PC-9 (cell line): ENCODE measurements at regions not wholly inside any gene's neighbourhood (a gene's known extent, or its start where the extent isn't known, plus 50 kb on each side); places are given as distances from the start of the nearest gene placed in this dataset.

ENCODE experiments used
- BruUV-seq: library from RNA; stranded (reverse); fragments of 400-500 nt; replicated peaks from 2 replicates; lab custom pipeline; 2021; lab: Mats Ljungman, UMichigan
- CTCF ChIA-PET: fragments of 300-600 bp; sonication (Branson Sonifier 250); formaldehyde crosslinking; loops from one replicate; lab custom pipeline; 2022; ENCODE audit warnings: antibody characterized with exemption; lab: Charles Lee
- POLR2A ChIA-PET: fragments of 300-600 bp; sonication (Branson Sonifier 250); formaldehyde crosslinking; loops from one replicate; lab custom pipeline; 2022; ENCODE audit warnings: antibody characterized with exemption; ENCODE audit not compliant: unreplicated experiment; lab: Charles Lee
- DNase-seq, 2 experiments: peaks; one replicate each; pipeline versions ENCODE4 v3.0.0 to v3.0.0-alpha.2; 2015 to 2022; ENCODE audit warnings: mixed read lengths in 1 of 2
- H2AFZ ChIP-seq: fragments of 200-600 bp; sonication (generic); 2 replicates; pipeline ENCODE4 v1.8.1; 2017; ENCODE audit warnings: antibody characterized with exemption
- H3F3A ChIP-seq: fragments of 200-600 bp; sonication (generic); 2 replicates; pipeline ENCODE4 v1.8.1; 2017; ENCODE audit warnings: antibody characterized with exemption, mild to moderate bottlenecking, low read depth; ENCODE audit not compliant: insufficient read depth
- H3K27ac ChIP-seq: fragments of 200-600 bp; sonication (generic); 2 replicates; pipeline ENCODE4 v1.6.1; 2016; ENCODE audit warnings: mixed run types
- H3K27me3 ChIP-seq: fragments of 200-600 bp; sonication (generic); 2 replicates; pipeline ENCODE4 v1.6.1; 2016; ENCODE audit warnings: low read depth, mixed run types; ENCODE audit not compliant: insufficient read depth
- H3K36me3 ChIP-seq: fragments of 200-600 bp; sonication (generic); 2 replicates; pipeline ENCODE4 v1.6.1; 2016; ENCODE audit warnings: low read depth, mixed run types
- H3K4me1 ChIP-seq: fragments of 200-600 bp; sonication (generic); replicated peaks from 2 replicates; pipeline ENCODE4 v1.6.1; 2016; ENCODE audit warnings: mixed run types; ENCODE audit not compliant: insufficient read depth
- H3K4me2 ChIP-seq: fragments of 200-600 bp; sonication (generic); 2 replicates; pipeline ENCODE4 v1.6.1; 2017; ENCODE audit warnings: mixed run types
- H3K4me3 ChIP-seq: fragments of 200-600 bp; sonication (generic); 2 replicates; pipeline ENCODE4 v1.6.1; 2016; ENCODE audit warnings: mixed run types
- H3K79me2 ChIP-seq: fragments of 200-600 bp; sonication (generic); 2 replicates; pipeline ENCODE4 v1.6.1; 2017; ENCODE audit warnings: low read depth, mixed run types
- H3K9me2 ChIP-seq: fragments of 200-600 bp; sonication (generic); 2 replicates; pipeline ENCODE4 v1.8.1; 2017; ENCODE audit warnings: mild to moderate bottlenecking; ENCODE audit not compliant: insufficient read depth
- H3K9me3 ChIP-seq: fragments of 200-600 bp; sonication (generic); 2 replicates; pipeline ENCODE4 v1.8.1; 2016; ENCODE audit warnings: low read depth; ENCODE audit not compliant: insufficient read depth
- H4K20me1 ChIP-seq: fragments of 200-600 bp; sonication (generic); 2 replicates; pipeline ENCODE4 v1.8.1; 2017; ENCODE audit not compliant: insufficient read depth
- EZH2 ChIP-seq: fragments of 200-600 bp; sonication (generic); IDR thresholded peaks from 2 replicates; pipeline ENCODE4 v1.8.0; 2017; ENCODE audit warnings: antibody characterized with exemption, low read depth
- intact Hi-C: fragments of 100-400 bp; cut with micrococcal nuclease; formaldehyde crosslinking; loops from one replicate; pipeline ENCODE4 v1.10.0; 2022; ENCODE audit not compliant: unreplicated experiment
- TF ChIP-seq, protein P1 (sequence below): fragments of 200-600 bp; sonication (generic); conservative IDR thresholded peaks from 2 replicates; pipeline ENCODE4 v1.6.1; 2017; ENCODE audit warnings: mixed run types, antibody characterized with exemption, mild to moderate bottlenecking, moderate library complexity

DNA sequence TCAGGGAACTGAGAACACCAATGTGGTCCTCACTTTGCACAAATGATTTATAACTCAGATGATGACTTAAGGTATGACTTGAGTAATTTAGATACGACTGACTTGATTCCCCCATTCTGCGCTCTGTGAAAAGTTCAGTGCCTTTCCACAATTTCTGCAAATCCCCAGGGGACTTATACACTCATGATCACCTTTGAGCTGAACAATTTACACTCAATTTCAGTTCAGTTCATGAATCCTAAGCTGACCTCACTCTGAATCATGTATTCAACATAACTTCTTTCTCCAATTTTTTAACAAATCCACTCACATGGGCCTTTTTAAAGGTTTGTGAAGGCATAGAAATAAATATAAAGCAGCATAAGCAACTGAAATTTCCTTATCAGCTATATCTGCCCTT, 274.2 kb downstream of the FAM76B start:
- H3K36me3 ChIP-seq, result no peaks in the 10 kb centered on the region
- CTCF ChIA-PET, result no interaction called here
- intact Hi-C loops, result no loop called here

DNA sequence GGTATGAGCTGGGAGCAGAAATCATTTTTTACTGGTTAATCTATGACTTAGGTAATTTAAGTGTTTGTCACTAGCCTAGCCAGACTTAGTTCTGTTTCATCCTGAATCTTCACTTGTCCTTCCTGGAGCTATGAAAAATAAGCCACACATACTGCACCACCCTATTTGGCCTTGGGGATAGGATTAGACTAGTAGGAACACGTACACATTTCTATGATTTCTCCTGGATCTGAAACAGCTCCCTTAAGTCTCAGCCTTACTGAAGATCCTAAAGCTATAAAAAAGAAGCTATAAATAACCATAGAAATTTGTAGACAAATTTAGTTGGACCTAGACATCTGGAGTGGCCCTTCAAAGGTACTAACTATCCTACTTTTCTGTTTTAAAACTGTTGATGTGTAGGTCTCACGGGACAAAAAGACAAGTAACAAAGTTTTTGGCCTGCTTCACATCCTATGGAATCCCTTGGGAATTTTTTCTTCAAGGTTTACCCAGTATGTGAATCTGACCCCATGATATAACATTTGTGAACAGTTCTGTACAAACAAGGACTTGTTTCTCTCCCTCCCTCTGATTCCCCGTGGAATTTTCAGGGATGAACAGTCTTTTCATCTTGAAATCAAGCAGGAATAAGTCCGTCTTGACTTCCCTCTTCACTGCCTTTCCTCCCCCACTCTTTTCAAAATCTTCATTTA, 275.0 kb downstream of the FAM76B start:
- Histone ChIP-seq H3K27ac (no peak overlapping the region), H3F3A (no peaks in the 10 kb centered on the region), H3K36me3 (no peaks in the 10 kb centered on the region), H2AFZ (no peak overlapping the region), H3K4me3 (no peak overlapping the region), H3K4me2 (no peak overlapping the region), H4K20me1 (no peaks in the 10 kb centered on the region), H3K9me2 (no peaks in the 10 kb centered on the region), H3K79me2 (no peaks in the 10 kb centered on the region), H3K4me1 (no peaks in the 10 kb centered on the region), H3K27me3 (no peaks in the 10 kb centered on the region), H3K9me3 (no peaks in the 10 kb centered on the region)
- BruUV-seq, result no TSS peak
- ChIA-PET POLR2A (no interaction called here), CTCF (no interaction called here)
- DNase-seq, result no peak
- no peak for TF ChIP-seq EZH2
- TF ChIP-seq, protein P1, sequence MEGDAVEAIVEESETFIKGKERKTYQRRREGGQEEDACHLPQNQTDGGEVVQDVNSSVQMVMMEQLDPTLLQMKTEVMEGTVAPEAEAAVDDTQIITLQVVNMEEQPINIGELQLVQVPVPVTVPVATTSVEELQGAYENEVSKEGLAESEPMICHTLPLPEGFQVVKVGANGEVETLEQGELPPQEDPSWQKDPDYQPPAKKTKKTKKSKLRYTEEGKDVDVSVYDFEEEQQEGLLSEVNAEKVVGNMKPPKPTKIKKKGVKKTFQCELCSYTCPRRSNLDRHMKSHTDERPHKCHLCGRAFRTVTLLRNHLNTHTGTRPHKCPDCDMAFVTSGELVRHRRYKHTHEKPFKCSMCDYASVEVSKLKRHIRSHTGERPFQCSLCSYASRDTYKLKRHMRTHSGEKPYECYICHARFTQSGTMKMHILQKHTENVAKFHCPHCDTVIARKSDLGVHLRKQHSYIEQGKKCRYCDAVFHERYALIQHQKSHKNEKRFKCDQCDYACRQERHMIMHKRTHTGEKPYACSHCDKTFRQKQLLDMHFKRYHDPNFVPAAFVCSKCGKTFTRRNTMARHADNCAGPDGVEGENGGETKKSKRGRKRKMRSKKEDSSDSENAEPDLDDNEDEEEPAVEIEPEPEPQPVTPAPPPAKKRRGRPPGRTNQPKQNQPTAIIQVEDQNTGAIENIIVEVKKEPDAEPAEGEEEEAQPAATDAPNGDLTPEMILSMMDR, result no peak
- intact Hi-C loops, result no loop called here

More for the DNA sequence above, 274.2 kb downstream of the FAM76B start:
- Histone ChIP-seq H2AFZ (no peak overlapping the region), H3F3A (no peaks in the 10 kb centered on the region), H3K79me2 (no peaks in the 10 kb centered on the region), H3K9me3 (no peaks in the 10 kb centered on the region), H3K27me3 (no peaks in the 10 kb centered on the region), H3K27ac (no peak overlapping the region), H3K4me1 (no peaks in the 10 kb centered on the region), H3K4me3 (no peak overlapping the region), H3K4me2 (no peak overlapping the region), H4K20me1 (no peaks in the 10 kb centered on the region), H3K9me2 (no peaks in the 10 kb centered on the region)
- TF ChIP-seq, protein P1, result no peak
- TF ChIP-seq EZH2, result no peak
- no TSS peak for BruUV-seq
- no peak for DNase-seq
- POLR2A ChIA-PET, result no interaction called here

DNA sequence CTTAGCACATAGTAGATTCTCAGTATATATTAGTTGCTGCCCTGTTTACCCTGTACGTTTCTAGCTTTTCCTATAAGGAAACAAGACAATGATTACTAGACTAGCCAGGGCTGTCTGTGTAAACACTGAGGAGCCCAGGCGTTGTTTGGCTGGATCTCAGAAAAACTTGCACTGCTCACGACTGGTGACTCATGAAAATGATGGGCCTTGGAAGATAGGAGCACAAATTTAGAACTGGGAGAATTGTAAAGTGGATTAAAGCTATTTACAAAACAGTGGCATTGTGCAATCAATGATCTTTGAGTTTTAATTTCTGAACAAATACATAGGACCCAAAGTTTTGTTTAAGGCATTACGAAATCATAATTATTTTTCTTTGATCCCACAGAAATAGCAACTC, 276.9 kb downstream of the FAM76B start:
- ChIA-PET POLR2A (no interaction called here), CTCF (no interaction called here)
- no peaks in the 10 kb centered on the region for H4K20me1 ChIP-seq
- H3K27ac ChIP-seq, result no peak overlapping the region
- no peaks in the 10 kb centered on the region for H3K4me1 ChIP-seq
- intact Hi-C loops, result no loop called here
- no peak for TF ChIP-seq EZH2
- TF ChIP-seq, protein P1, result no peak
- no peak overlapping the region for H3K4me3 ChIP-seq
- no peak for DNase-seq
- H3K9me2 ChIP-seq, result no peaks in the 10 kb centered on the region
- no peaks in the 10 kb centered on the region for H3F3A ChIP-seq
- no TSS peak for BruUV-seq
- H3K4me2 ChIP-seq, result no peak overlapping the region
- H2AFZ ChIP-seq, result no peak overlapping the region
- H3K27me3 ChIP-seq, result no peaks in the 10 kb centered on the region
- no peaks in the 10 kb centered on the region for H3K36me3 ChIP-seq
- no peaks in the 10 kb centered on the region for H3K79me2 ChIP-seq
- no peaks in the 10 kb centered on the region for H3K9me3 ChIP-seq
